ENCODE measurements at regions not wholly inside any gene's neighbourhood (a gene's known extent, or its start where the extent isn't known, plus 50 kb on each side); places are given as distances from the start of the nearest gene placed in this dataset.
"Not testable (repeated sequence)": the region's sequence is repeated elsewhere in the genome, so short reads cannot be mapped to it uniquely, and the experiment has no call there.

- TF ChIP-seq POLR2A (IDR thresholded peaks at IDR 0.05): no peak
- TF ChIP-seq CTCF (IDR thresholded peaks at IDR 0.05): no peak
- no peak for DNase-seq (ENCODE audit: low spot score in 2 of 2)
- 88 to 92% methylated on average over 1 of the region's 1 CpG for WGBS, 2 donors
- intact Hi-C loops (cut with DNase I; ENCODE audit: low total_unique reads): no loop called here
- no peak overlapping the region for H3K4me3 ChIP-seq (ENCODE audit: low read depth, poor library complexity, severe bottlenecking)
Measured at GRCh38 chr10:32217216-32217615, 129.7 kb downstream of the EPC1 start.

- WGBS, 2 donors: 46 to 51% methylated on average over 4 of the region's 4 CpGs
- intact Hi-C loops (cut with DNase I; ENCODE audit: low total_unique reads); DNase-seq (ENCODE audit: low spot score in 2 of 2); H3K4me3 ChIP-seq (ENCODE audit: low read depth, poor library complexity, severe bottlenecking): not testable (repeated sequence)
Measured at GRCh38 chr10:32213838-32214237, 133.1 kb downstream of the EPC1 start.

- intact Hi-C loops (cut with DNase I; ENCODE audit: low total_unique reads): no loop called here
- TF ChIP-seq CTCF (IDR thresholded peaks at IDR 0.05): no peak
- TF ChIP-seq POLR2A (IDR thresholded peaks at IDR 0.05): no peak
- WGBS, 2 donors: 58 to 64% methylated on average over 3 of the region's 3 CpGs
- no peak for DNase-seq (ENCODE audit: low spot score in 2 of 2)
- no peak overlapping the region for H3K4me3 ChIP-seq (ENCODE audit: low read depth, poor library complexity, severe bottlenecking)
Measured at GRCh38 chr10:32211046-32211363, 136.0 kb downstream of the EPC1 start.

GRCh38 chr10:32210306-32211045, 136.5 kb downstream of the EPC1 start:
- H3K4me3 ChIP-seq (ENCODE audit: low read depth, poor library complexity, severe bottlenecking): no peak overlapping the region
- 64 to 67% methylated on average over 18 of the region's 18 CpGs for WGBS, 2 donors
- intact Hi-C loops (cut with DNase I; ENCODE audit: low total_unique reads): no loop called here
- no peak for TF ChIP-seq POLR2A (IDR thresholded peaks at IDR 0.05)
- TF ChIP-seq CTCF (IDR thresholded peaks at IDR 0.05): no peak
- DNase-seq (ENCODE audit: low spot score in 2 of 2): no peak

- WGBS, 2 donors: 77 to 85% methylated on average over 7 of the region's 7 CpGs
- intact Hi-C loops (cut with DNase I; ENCODE audit: low total_unique reads): not testable (repeated sequence)
Measured at GRCh38 chr10:32208005-32208404, 139.0 kb downstream of the EPC1 start.

GRCh38 chr10:32207544-32207943, 139.4 kb downstream of the EPC1 start:
- no peak for DNase-seq (ENCODE audit: low spot score in 2 of 2)
- intact Hi-C loops (cut with DNase I; ENCODE audit: low total_unique reads): no loop called here
- TF ChIP-seq POLR2A (IDR thresholded peaks at IDR 0.05): no peak
- TF ChIP-seq CTCF (IDR thresholded peaks at IDR 0.05): no peak
- WGBS, 2 donors: 71 to 79% methylated on average over 2 of the region's 2 CpGs
- H3K4me3 ChIP-seq (ENCODE audit: low read depth, poor library complexity, severe bottlenecking): no peak overlapping the region

More at GRCh38 chr10:32208005-32208404, 139.0 kb downstream of the EPC1 start:
- not testable (repeated sequence) for H3K4me3 ChIP-seq (ENCODE audit: low read depth, poor library complexity, severe bottlenecking); DNase-seq (ENCODE audit: low spot score in 2 of 2)

- TF ChIP-seq POLR2A (IDR thresholded peaks at IDR 0.05): no peak
- no peak for TF ChIP-seq CTCF (IDR thresholded peaks at IDR 0.05)
- intact Hi-C loops (cut with DNase I; ENCODE audit: low total_unique reads): no loop called here
- H3K4me3 ChIP-seq (ENCODE audit: low read depth, poor library complexity, severe bottlenecking): no peak overlapping the region
- DNase-seq (ENCODE audit: low spot score in 2 of 2): no peak
- WGBS, 2 donors: 21 to 24% methylated on average over 1 of the region's 1 CpG
Measured at GRCh38 chr10:32205670-32206069, 141.3 kb downstream of the EPC1 start.
